Spinal cord (tissue), 9 donors: ENCODE measurements at regions not wholly inside any gene's neighbourhood (a gene's known extent, or its start where the extent isn't known, plus 50 kb on each side); places are given as distances from the start of the nearest gene placed in this dataset.
"Not testable (repeated sequence)": the region's sequence is repeated elsewhere in the genome, so short reads cannot be mapped to it uniquely, and the experiment has no call there.

Experiments
- DNase-seq, 6 donors: peaks; one replicate each; pipeline versions ENCODE4 v3.0.0 to v3.0.0-alpha.2; 2013 to 2015; ENCODE audit warnings: low spot score in 6 of 6, low read depth in 4 of 6
- H3K27ac ChIP-seq: one replicate; pipeline ENCODE4 v1.5.1; 2013; ENCODE audit warnings: low read depth, low read length, control low read depth
- H3K27me3 ChIP-seq: one replicate; pipeline ENCODE4 v1.6.1; 2013; ENCODE audit warnings: low read length; ENCODE audit not compliant: control insufficient read depth, insufficient read depth
- H3K36me3 ChIP-seq: one replicate; pipeline ENCODE4 v1.6.1; 2013; ENCODE audit warnings: low read length; ENCODE audit not compliant: control insufficient read depth, insufficient read depth
- H3K4me1 ChIP-seq: one replicate; pipeline ENCODE4 v1.6.1; 2013; ENCODE audit warnings: low read length; ENCODE audit not compliant: control insufficient read depth, insufficient read depth
- H3K4me3 ChIP-seq: one replicate; pipeline ENCODE4 v1.5.1; 2013; ENCODE audit warnings: low read depth, low read length, control low read depth
- H3K9me3 ChIP-seq: one replicate; pipeline ENCODE4 v1.6.1; 2013; ENCODE audit warnings: low read length; ENCODE audit not compliant: control insufficient read depth, insufficient read depth
- WGBS: methylation state at CpG from one replicate; pipeline ENCODE4 v1.1.5; 2013; ENCODE audit warnings: missing lambda C conversion rate; ENCODE audit not compliant: insufficient coverage; 5-methylcytosine and 5-hydroxymethylcytosine counted together
- donor health status: healthy.

DNA sequence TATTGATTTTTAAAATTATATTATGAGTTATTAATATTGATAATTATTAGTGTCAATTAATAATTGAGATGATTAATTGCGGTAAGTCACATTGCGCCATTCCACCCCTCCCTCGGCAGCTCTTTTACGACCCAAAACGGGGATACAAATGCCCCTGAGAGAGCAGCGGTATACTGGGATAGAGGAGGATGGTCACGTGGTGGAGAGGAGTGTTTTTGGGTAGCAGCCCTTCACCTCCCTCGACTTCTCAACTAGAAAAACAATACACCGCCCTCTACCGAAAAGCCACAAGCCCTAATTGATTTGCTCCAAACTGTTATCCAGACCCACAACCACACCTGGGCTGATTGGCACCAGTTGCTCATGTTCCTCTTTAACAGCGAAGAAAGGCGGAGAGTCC, 71.0 kb downstream of the DAPL1 start:
- H3K9me3 ChIP-seq, H3K36me3 ChIP-seq, DNase-seq, H3K4me3 ChIP-seq, H3K4me1 ChIP-seq, H3K27ac ChIP-seq, H3K27me3 ChIP-seq: not testable (repeated sequence)
- no CpG with 5 or more reads among the region's 12 CpGs for WGBS

DNA sequence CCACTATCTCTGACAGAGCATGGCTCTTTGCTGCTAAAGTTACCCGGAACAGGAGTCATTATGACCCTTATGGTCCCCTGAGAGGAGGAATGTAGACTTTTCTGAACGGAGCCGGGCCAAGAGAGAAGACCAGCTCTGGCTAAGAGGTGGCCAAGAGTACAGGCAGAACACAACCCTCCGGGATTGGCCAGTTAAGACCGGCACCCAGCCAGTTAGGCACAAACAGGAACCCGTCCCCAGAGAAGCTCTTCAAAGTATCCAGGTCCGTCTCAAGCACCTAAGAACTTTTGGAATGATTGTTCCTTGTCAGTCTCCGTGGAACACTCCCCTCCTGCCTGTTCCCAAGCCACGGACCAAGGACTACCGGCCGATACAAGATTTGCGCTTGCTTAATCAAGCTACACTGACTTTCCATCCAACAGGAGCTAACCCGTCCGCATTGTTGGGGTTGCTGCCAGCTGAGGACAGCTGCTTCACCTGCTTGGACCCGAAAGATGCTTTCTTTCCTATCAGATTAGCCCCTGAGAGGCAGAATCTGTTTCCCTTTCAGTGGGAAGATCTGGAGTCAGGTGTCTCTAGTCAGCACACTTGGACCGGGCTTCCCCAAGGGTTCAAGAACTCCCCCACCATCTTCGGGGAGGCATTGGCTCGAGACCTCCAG, 72.5 kb downstream of the DAPL1 start:
- not testable (repeated sequence) for H3K27ac ChIP-seq, H3K27me3 ChIP-seq, H3K4me3 ChIP-seq, H3K9me3 ChIP-seq, DNase-seq, H3K4me1 ChIP-seq, H3K36me3 ChIP-seq
- WGBS, result 91% methylated on average over 10 of the region's 18 CpGs

GRCh38 chr2:158868386-158868785, 73.3 kb downstream of the DAPL1 start:
- not testable (repeated sequence) for DNase-seq, H3K9me3 ChIP-seq, H3K4me1 ChIP-seq, H3K36me3 ChIP-seq, H3K4me3 ChIP-seq, H3K27me3 ChIP-seq, H3K27ac ChIP-seq
- 100% methylated on average over 4 of the region's 7 CpGs for WGBS

DNA sequence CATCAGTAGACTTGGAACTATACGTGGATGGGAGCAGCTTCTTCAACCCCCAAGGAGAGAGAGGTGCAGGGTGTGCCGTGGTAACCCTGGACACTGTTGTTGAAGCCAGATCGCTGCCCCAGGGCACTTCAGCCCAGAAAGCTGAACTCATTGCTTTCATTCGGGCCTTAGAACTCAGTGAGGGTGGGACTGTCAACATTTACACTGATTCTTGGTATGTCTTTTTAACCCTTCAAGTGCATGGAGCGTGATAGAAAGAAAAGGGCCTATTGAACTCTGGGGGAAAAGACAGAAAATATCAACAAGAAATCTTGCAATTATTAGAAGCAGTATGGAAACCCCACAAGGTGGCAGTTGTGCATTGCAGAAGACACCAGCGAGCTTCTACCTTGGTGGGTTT, 74.0 kb downstream of the DAPL1 start:
- DNase-seq, H3K27me3 ChIP-seq, H3K4me1 ChIP-seq, H3K9me3 ChIP-seq, H3K4me3 ChIP-seq, H3K27ac ChIP-seq, H3K36me3 ChIP-seq: not testable (repeated sequence)
- no CpG with 5 or more reads among the region's 6 CpGs for WGBS

- H3K36me3 ChIP-seq, DNase-seq, H3K4me3 ChIP-seq, H3K9me3 ChIP-seq, H3K4me1 ChIP-seq, H3K27ac ChIP-seq, H3K27me3 ChIP-seq: not testable (repeated sequence)
- 93% methylated on average over 8 of the region's 11 CpGs for WGBS
Observed at GRCh38 chr2:158869609-158870008, 74.5 kb downstream of the DAPL1 start.

DNA sequence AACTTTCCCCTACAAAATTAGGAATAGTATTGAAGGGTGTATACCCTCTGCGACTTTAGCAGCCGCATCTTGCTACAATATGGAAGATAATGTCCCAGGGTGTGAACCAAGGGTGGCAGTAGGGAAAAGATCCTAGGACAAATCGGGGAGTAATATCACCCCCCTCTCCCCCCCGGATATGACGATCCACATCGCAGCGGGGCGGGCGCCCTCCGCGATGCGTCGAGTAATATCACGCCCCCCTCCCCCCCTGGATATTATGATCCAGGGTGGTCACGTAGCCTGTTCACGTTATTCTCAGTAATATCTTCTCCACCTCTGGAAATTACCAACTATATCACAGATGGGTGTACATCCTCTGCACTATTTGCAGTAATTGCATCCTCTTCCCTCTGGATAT, 82.9 kb downstream of the DAPL1 start:
- H3K27me3 ChIP-seq, result no peaks in the 10 kb centered on the region
- H3K36me3 ChIP-seq, result no peaks in the 10 kb centered on the region
- no peak overlapping the region for H3K27ac ChIP-seq
- 90% methylated on average over 2 of the region's 16 CpGs for WGBS
- no peaks in the 10 kb centered on the region for H3K9me3 ChIP-seq
- DNase-seq, result no peak
- H3K4me1 ChIP-seq, result no peaks in the 10 kb centered on the region
- H3K4me3 ChIP-seq, result no peak overlapping the region

DNA sequence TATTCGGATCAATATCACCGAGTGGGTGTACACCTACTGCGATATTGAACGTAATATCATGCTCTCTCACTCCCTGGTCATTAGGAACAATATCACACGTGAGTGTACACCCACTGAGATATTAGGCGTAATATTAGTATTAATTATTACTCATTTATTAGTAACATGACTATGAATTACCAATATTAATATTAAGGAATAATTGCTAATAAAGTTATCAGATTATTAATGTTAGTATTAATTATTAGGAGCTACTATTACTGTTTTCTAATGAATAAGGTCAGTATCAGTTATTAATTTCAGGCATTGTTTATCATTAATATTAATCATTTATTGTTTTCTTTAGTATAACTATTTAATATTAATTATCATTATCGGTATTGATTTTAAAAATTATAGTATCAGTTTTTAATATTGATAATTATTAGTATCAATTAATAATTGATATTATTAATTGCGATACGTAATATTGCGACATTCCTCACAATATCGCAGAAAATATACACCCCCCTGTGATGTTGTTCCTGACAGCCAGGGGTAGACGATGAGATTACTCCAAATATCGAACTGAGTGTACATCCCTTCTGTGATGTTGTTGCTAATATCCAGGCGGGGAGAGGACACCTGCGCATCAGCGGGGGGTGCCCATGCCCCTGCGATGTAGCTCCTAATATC, 84.2 kb downstream of the DAPL1 start:
- no peak overlapping the region for H3K27ac ChIP-seq
- H3K9me3 ChIP-seq, result no peaks in the 10 kb centered on the region
- no peaks in the 10 kb centered on the region for H3K27me3 ChIP-seq
- DNase-seq, result no peak
- H3K4me1 ChIP-seq, result no peaks in the 10 kb centered on the region
- no peaks in the 10 kb centered on the region for H3K36me3 ChIP-seq
- H3K4me3 ChIP-seq, result no peak overlapping the region
- WGBS, result 94% methylated on average over 8 of the region's 17 CpGs

DNA sequence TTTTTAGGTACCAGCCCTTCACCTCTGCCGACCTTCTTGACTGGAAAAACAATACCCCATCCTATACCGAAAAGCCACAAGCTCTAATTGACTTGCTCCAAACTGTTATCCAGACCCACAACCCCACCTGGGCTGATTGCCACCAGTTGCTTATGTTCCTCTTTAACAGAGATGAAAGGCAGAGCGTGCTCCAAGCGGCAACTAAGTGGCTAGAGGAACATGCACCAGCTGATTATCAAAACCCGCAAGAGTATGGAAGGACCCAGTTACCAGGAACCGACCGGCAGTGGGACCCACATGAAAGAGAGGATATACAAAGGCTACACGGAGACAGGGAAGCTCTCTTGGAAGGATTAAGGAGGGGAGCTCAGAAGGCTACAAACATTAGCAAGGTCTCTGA, 86.1 kb upstream of the TANC1 start:
- Histone ChIP-seq H3K27ac (no peak overlapping the region), H3K4me3 (no peak overlapping the region), H3K9me3 (no peaks in the 10 kb centered on the region), H3K36me3 (no peaks in the 10 kb centered on the region), H3K4me1 (no peaks in the 10 kb centered on the region), H3K27me3 (no peaks in the 10 kb centered on the region)
- DNase-seq, result no peak
- 82% methylated on average over 8 of the region's 8 CpGs for WGBS

GRCh38 chr2:158884552-158884951, 83.9 kb upstream of the TANC1 start:
- WGBS, result no CpG with 5 or more reads among the region's 3 CpGs
- not testable (repeated sequence) for H3K27me3 ChIP-seq, DNase-seq, H3K4me3 ChIP-seq, H3K4me1 ChIP-seq, H3K36me3 ChIP-seq, H3K9me3 ChIP-seq, H3K27ac ChIP-seq

DNA sequence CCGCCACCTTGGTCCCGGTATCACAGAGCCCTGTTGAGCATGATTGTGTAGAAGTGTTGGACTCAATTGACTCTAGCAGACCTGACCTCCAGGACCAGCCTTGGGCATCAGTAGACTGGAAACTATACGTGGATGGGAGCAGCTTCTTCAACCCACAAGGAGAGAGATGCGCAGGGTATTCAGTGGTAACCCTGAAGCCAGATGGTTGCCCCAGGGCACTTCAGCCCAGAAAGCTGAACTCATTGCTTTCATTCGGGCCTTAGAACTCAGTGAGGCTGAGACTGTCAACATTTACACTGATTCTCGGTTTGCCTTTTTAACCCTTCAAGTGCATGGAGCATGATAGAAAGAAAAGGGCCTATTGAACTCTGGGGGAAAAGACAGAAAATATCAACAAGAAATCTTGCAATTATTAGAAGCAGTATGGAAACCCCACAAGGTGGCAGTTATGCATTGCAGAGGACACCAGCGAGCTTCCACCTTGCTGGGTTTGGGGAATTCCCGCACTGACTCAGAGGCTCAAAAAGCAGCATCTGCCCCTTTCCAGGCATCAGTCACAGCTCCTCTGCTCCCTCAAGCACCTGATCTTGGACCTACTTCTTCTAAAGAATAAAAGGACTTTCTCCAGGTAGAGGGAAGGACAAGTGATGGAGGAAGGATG, 83.3 kb upstream of the TANC1 start:
- H3K27ac ChIP-seq, H3K4me3 ChIP-seq, H3K9me3 ChIP-seq, H3K36me3 ChIP-seq, DNase-seq, H3K4me1 ChIP-seq, H3K27me3 ChIP-seq: not testable (repeated sequence)
- WGBS, result 90% methylated on average over 4 of the region's 8 CpGs
